ENCODE measurements at regions not wholly inside any gene's neighbourhood (a gene's known extent, or its start where the extent isn't known, plus 50 kb on each side); places are given as distances from the start of the nearest gene placed in this dataset.

DNA sequence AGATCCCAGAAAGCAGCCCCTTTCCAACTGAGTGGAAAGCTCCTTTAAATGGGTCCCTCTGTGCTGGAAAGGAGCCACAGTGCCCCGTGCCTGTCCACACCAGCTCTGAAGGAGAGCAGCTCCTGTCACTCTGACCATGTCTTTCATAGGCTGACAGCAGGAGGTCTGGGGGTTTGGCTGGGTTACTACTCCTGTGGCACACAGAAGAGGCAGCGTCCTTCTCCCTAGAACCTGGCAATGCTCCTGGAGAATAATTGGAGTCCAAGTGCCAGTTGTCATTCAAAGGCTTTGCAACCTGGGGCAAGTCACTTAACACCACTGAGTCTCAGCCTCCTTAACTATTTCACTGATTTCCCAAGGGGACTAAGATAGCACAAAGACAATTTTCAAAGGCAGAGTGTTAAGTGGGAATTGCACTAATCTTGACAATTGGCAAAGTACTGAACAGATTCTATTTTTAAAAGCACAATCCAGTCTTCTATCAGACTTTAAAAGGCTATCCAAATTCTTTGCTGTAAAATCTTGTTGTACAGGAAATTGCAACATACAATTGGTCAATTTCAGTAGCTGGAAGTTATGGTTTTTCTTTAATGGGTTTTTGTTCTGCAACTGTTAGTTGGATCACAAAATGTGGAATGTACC is 457.2 kb downstream of the KIF16B start:
- Histone ChIP-seq H2BK15ac (ENCODE audit: low read depth, poor library complexity, severe bottlenecking) (no peak overlapping the region), H3K9ac (ENCODE audit: low read length) (no peak overlapping the region), H3K14ac (ENCODE audit: low read length in 2 of 2) (no peak overlapping the region), H2AFZ (ENCODE audit: low read depth, low read length) (no peak overlapping the region), H3K4me3 (ENCODE audit: insufficient read depth in 1 of 2, low read depth in 1 of 2, low read length in 2 of 2) (no peak overlapping the region), H2BK5ac (ENCODE audit: low read depth, low read length, poor library complexity, severe bottlenecking) (no peak overlapping the region), H3K4me2 (ENCODE audit: low read length, poor library complexity, severe bottlenecking) (no peak overlapping the region), H3K4me1 (ENCODE audit: control insufficient read depth, insufficient read depth, low read depth, low read length) (no peaks in the 10 kb centered on the region), H3K23ac (ENCODE audit: low read length in 2 of 2) (no peak overlapping the region), H2AK5ac (ENCODE audit: low read length, severe bottlenecking) (no peak overlapping the region), H3K36me3 (ENCODE audit: control insufficient read depth in 1 of 2, insufficient read depth in 2 of 2, low read depth in 1 of 2, low read length in 2 of 2) (no peaks in the 10 kb centered on the region), H3K27me3 (ENCODE audit: control insufficient read depth in 1 of 2, insufficient read depth in 1 of 2, low read length in 2 of 2) (no peaks in the 10 kb centered on the region), H2BK12ac (ENCODE audit: low read length in 2 of 2) (no peak overlapping the region), H3K9me3 (ENCODE audit: control insufficient read depth, low read length) (no peaks in the 10 kb centered on the region), H3K18ac (ENCODE audit: low read depth in 1 of 2, low read length in 2 of 2) (no peak overlapping the region), H4K8ac (ENCODE audit: low read length) (no peak overlapping the region), H4K91ac (ENCODE audit: low read length) (no peak overlapping the region), H3K4ac (ENCODE audit: low read depth in 1 of 2, low read length in 2 of 2) (no peak overlapping the region), H2BK120ac (ENCODE audit: low read depth, low read length) (no peak overlapping the region), H3K27ac (ENCODE audit: low read length, poor library complexity, severe bottlenecking) (no peak overlapping the region), H3K79me1 (replicated peaks; ENCODE audit: low read length, poor library complexity, severe bottlenecking) (no peaks in the 10 kb centered on the region)
- WGBS: 31% methylated on average over 2 of the region's 2 CpGs
- DNase-seq: no peak

DNA sequence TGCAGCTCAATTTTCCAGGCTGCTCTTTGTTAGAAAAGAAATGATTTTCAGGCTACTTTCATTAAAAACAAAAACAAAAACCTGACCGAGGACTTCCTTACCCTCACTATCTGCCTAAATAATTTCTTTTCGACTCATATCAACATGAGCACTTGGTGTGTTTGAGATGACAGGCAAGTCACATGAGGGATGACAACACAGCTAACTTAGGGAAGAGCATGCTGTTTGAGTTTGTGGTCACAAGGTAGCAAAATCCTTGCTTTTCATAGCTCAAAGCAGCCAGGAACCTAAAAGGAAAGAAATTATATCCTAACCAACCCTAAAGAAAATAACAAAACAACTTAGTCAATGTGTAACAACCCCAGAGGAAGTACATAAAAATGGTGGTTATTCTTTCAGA is 459.5 kb downstream of the KIF16B start:
- Histone ChIP-seq H3K14ac (ENCODE audit: low read length in 2 of 2) (no peak overlapping the region), H3K4ac (ENCODE audit: low read depth in 1 of 2, low read length in 2 of 2) (no peak overlapping the region), H4K8ac (ENCODE audit: low read length) (no peak overlapping the region), H3K27me3 (ENCODE audit: control insufficient read depth in 1 of 2, insufficient read depth in 1 of 2, low read length in 2 of 2) (no peaks in the 10 kb centered on the region), H2AFZ (ENCODE audit: low read depth, low read length) (no peak overlapping the region), H3K23ac (ENCODE audit: low read length in 2 of 2) (no peak overlapping the region), H4K91ac (ENCODE audit: low read length) (no peak overlapping the region), H3K9ac (ENCODE audit: low read length) (no peak overlapping the region), H2BK12ac (ENCODE audit: low read length in 2 of 2) (no peak overlapping the region), H3K79me1 (replicated peaks; ENCODE audit: low read length, poor library complexity, severe bottlenecking) (no peaks in the 10 kb centered on the region), H3K4me3 (ENCODE audit: insufficient read depth in 1 of 2, low read depth in 1 of 2, low read length in 2 of 2) (no peak overlapping the region), H2AK5ac (ENCODE audit: low read length, severe bottlenecking) (no peak overlapping the region), H2BK5ac (ENCODE audit: low read depth, low read length, poor library complexity, severe bottlenecking) (no peak overlapping the region), H3K9me3 (ENCODE audit: control insufficient read depth, low read length) (no peaks in the 10 kb centered on the region), H3K36me3 (ENCODE audit: control insufficient read depth in 1 of 2, insufficient read depth in 2 of 2, low read depth in 1 of 2, low read length in 2 of 2) (no peaks in the 10 kb centered on the region), H3K4me1 (ENCODE audit: control insufficient read depth, insufficient read depth, low read depth, low read length) (no peaks in the 10 kb centered on the region), H3K18ac (ENCODE audit: low read depth in 1 of 2, low read length in 2 of 2) (no peak overlapping the region), H2BK15ac (ENCODE audit: low read depth, poor library complexity, severe bottlenecking) (no peak overlapping the region), H3K4me2 (ENCODE audit: low read length, poor library complexity, severe bottlenecking) (no peak overlapping the region), H3K27ac (ENCODE audit: low read length, poor library complexity, severe bottlenecking) (no peak overlapping the region), H2BK120ac (ENCODE audit: low read depth, low read length) (no peak overlapping the region)
- WGBS: 86% methylated on average over 1 of the region's 2 CpGs
- no peak for DNase-seq

DNA sequence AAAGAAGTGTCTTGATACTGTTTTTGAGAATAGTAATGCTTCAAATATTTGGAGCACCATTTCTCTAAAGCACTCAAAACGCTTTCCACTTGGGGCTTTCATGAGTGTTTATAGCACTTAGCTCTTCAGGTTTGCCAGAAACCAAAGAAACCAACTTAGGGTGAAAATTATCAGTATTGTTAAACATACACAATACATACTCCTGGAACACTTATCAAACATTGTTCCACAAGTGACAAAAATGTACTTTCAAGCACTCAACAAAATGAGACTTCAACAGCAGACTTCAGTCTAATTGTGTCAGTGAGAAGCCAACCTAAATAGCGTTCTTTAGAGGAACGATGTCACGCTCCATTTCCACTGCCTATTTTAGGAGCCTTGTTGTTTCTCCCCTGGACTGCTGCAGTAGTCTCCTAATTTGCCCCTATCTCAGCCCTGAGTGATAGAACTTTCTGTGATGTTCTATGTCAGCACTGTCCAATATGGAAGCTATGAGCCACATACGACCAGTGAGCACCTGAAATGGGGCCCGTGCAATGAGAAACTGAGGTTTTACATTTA is 461.3 kb downstream of the KIF16B start:
- no peak overlapping the region for H3K4me2 ChIP-seq (ENCODE audit: low read length, poor library complexity, severe bottlenecking)
- H3K14ac ChIP-seq (ENCODE audit: low read length in 2 of 2): no peak overlapping the region
- no peak overlapping the region for H2BK5ac ChIP-seq (ENCODE audit: low read depth, low read length, poor library complexity, severe bottlenecking)
- H3K27ac ChIP-seq (ENCODE audit: low read length, poor library complexity, severe bottlenecking): no peak overlapping the region
- WGBS: 84% methylated on average over 4 of the region's 6 CpGs
- H3K36me3 ChIP-seq (ENCODE audit: control insufficient read depth in 1 of 2, insufficient read depth in 2 of 2, low read depth in 1 of 2, low read length in 2 of 2): no peaks in the 10 kb centered on the region
- no peak overlapping the region for H4K8ac ChIP-seq (ENCODE audit: low read length)
- H4K91ac ChIP-seq (ENCODE audit: low read length): no peak overlapping the region
- H2BK15ac ChIP-seq (ENCODE audit: low read depth, poor library complexity, severe bottlenecking): no peak overlapping the region
- H3K23ac ChIP-seq (ENCODE audit: low read length in 2 of 2): no peak overlapping the region
- DNase-seq: no peak
- H2AK5ac ChIP-seq (ENCODE audit: low read length, severe bottlenecking): no peak overlapping the region
- no peak overlapping the region for H2AFZ ChIP-seq (ENCODE audit: low read depth, low read length)
- no peak overlapping the region for H3K4me3 ChIP-seq (ENCODE audit: insufficient read depth in 1 of 2, low read depth in 1 of 2, low read length in 2 of 2)
- no peak overlapping the region for H3K9ac ChIP-seq (ENCODE audit: low read length)
- H3K4me1 ChIP-seq (ENCODE audit: control insufficient read depth, insufficient read depth, low read depth, low read length): no peaks in the 10 kb centered on the region
- no peaks in the 10 kb centered on the region for H3K9me3 ChIP-seq (ENCODE audit: control insufficient read depth, low read length)
- no peak overlapping the region for H3K4ac ChIP-seq (ENCODE audit: low read depth in 1 of 2, low read length in 2 of 2)
- no peak overlapping the region for H2BK120ac ChIP-seq (ENCODE audit: low read depth, low read length)
- H3K18ac ChIP-seq (ENCODE audit: low read depth in 1 of 2, low read length in 2 of 2): no peak overlapping the region
- no peaks in the 10 kb centered on the region for H3K79me1 ChIP-seq (replicated peaks; ENCODE audit: low read length, poor library complexity, severe bottlenecking)
- H3K27me3 ChIP-seq (ENCODE audit: control insufficient read depth in 1 of 2, insufficient read depth in 1 of 2, low read length in 2 of 2): no peaks in the 10 kb centered on the region
- no peak overlapping the region for H2BK12ac ChIP-seq (ENCODE audit: low read length in 2 of 2)

DNA sequence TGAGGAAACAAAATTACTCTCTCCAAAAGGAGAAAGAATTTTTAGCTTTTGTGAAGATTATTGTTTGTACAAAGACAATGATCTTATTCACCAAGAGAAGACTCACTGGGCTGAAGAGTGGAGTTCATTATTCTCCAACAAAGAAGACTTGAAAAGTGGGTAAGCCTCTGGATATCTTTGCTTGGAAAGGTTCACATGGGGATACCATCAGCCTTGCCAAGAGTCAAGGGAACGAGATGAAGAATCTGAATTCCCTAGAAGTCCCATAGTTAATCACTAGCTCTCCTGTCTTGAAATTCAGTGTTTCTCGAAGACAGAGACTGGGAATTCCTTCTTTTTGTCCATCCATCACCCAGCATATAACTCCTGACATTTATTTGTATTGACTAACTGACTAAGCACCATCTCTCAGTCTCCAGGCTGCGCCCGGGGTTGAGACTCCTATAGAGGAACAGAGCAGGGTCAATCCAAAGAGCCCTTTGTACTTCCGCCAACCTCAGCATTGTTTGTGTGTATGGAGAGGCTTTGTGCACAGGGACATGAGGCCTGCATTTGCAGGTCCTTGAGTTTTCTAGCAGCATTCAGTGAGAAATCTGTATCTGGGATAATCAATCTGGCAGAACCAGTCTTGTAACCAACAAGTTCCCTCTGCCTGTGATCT is 461.9 kb downstream of the KIF16B start:
- Histone ChIP-seq H3K14ac (ENCODE audit: low read length in 2 of 2) (no peak overlapping the region), H3K27ac (ENCODE audit: low read length, poor library complexity, severe bottlenecking) (no peak overlapping the region), H2BK12ac (ENCODE audit: low read length in 2 of 2) (no peak overlapping the region), H2BK5ac (ENCODE audit: low read depth, low read length, poor library complexity, severe bottlenecking) (no peak overlapping the region), H3K9me3 (ENCODE audit: control insufficient read depth, low read length) (no peaks in the 10 kb centered on the region), H3K4me3 (ENCODE audit: insufficient read depth in 1 of 2, low read depth in 1 of 2, low read length in 2 of 2) (no peak overlapping the region), H2AK5ac (ENCODE audit: low read length, severe bottlenecking) (no peak overlapping the region), H3K18ac (ENCODE audit: low read depth in 1 of 2, low read length in 2 of 2) (no peak overlapping the region), H2BK15ac (ENCODE audit: low read depth, poor library complexity, severe bottlenecking) (no peak overlapping the region), H3K23ac (ENCODE audit: low read length in 2 of 2) (no peak overlapping the region), H3K4me2 (ENCODE audit: low read length, poor library complexity, severe bottlenecking) (no peak overlapping the region), H3K27me3 (ENCODE audit: control insufficient read depth in 1 of 2, insufficient read depth in 1 of 2, low read length in 2 of 2) (no peaks in the 10 kb centered on the region), H3K36me3 (ENCODE audit: control insufficient read depth in 1 of 2, insufficient read depth in 2 of 2, low read depth in 1 of 2, low read length in 2 of 2) (no peaks in the 10 kb centered on the region), H3K4me1 (ENCODE audit: control insufficient read depth, insufficient read depth, low read depth, low read length) (no peaks in the 10 kb centered on the region), H2BK120ac (ENCODE audit: low read depth, low read length) (no peak overlapping the region), H3K4ac (ENCODE audit: low read depth in 1 of 2, low read length in 2 of 2) (no peak overlapping the region), H3K9ac (ENCODE audit: low read length) (no peak overlapping the region), H4K91ac (ENCODE audit: low read length) (no peak overlapping the region), H3K79me1 (replicated peaks; ENCODE audit: low read length, poor library complexity, severe bottlenecking) (no peaks in the 10 kb centered on the region), H4K8ac (ENCODE audit: low read length) (no peak overlapping the region), H2AFZ (ENCODE audit: low read depth, low read length) (no peak overlapping the region)
- 66% methylated on average over 5 of the region's 5 CpGs for WGBS
- DNase-seq: no peak

Measured in mesenchymal stem cell (in vitro differentiated cells and primary cell).